H1 (cell line): ENCODE measurements at regions not wholly inside any gene's neighbourhood (a gene's known extent, or its start where the extent isn't known, plus 50 kb on each side); places are given as distances from the start of the nearest gene placed in this dataset.

Experiments used
- CTCF ChIA-PET: fragments of 300-600 bp; sonication (Branson Sonifier 250); formaldehyde crosslinking; loops from one replicate; lab custom pipeline; 2021; ENCODE audit not compliant: partially characterized antibody; lab: Charles Lee
- POLR2A ChIA-PET: fragments of 300-600 bp; sonication (Branson Sonifier 250); formaldehyde crosslinking; loops from one replicate; lab custom pipeline; 2021; ENCODE audit warnings: inconsistent platforms; ENCODE audit not compliant: partially characterized antibody; lab: Charles Lee
- DNase-seq, 2 experiments: peaks; one replicate each; pipeline versions ENCODE4 v3.0.0 to v3.0.0-alpha.2; 2010 to 2022; ENCODE audit warnings: low spot score in 2 of 2, low read depth in 1 of 2, mixed read lengths in 1 of 2
- FAIRE-seq: peaks from 2 replicates; lab custom pipeline; 2011; peaks lifted over from hg19 to GRCh38; lab: Jason Lieb, UNC
- H2AFZ ChIP-seq: 2 replicates; pipeline ENCODE4 v1.8.1; 2012; ENCODE audit warnings: low read length, inconsistent platforms
- H2AK5ac ChIP-seq: 2 replicates; pipeline ENCODE4 v1.6.1; 2013; ENCODE audit warnings: low read depth, low read length
- H2BK120ac ChIP-seq: replicated peaks from 2 replicates; pipeline ENCODE3; 2013; ENCODE audit warnings: low read depth, low read length, inconsistent platforms
- H2BK12ac ChIP-seq: 2 replicates; pipeline ENCODE4 v1.6.1; 2013; ENCODE audit warnings: low read depth, low read length
- H2BK15ac ChIP-seq: 2 replicates; pipeline ENCODE4 v1.6.1; 2013; ENCODE audit warnings: low read length
- H2BK20ac ChIP-seq: 2 replicates; pipeline ENCODE4 v1.6.1; 2013; ENCODE audit warnings: low read length
- H2BK5ac ChIP-seq: 2 replicates; pipeline ENCODE4 v1.6.1; 2013; ENCODE audit warnings: low read depth, low read length
- H3K14ac ChIP-seq: 2 replicates; pipeline ENCODE4 v1.6.1; 2013; ENCODE audit warnings: inconsistent platforms; ENCODE audit not compliant: insufficient read length
- H3K18ac ChIP-seq: 2 replicates; pipeline ENCODE4 v1.6.1; 2013; ENCODE audit warnings: low read length; ENCODE audit errors: extremely low read depth
- H3K23ac ChIP-seq: 2 replicates; pipeline ENCODE4 v1.6.1; 2013; ENCODE audit warnings: inconsistent platforms; ENCODE audit not compliant: insufficient read length
- H3K23me2 ChIP-seq: 2 replicates; pipeline ENCODE4 v1.6.1; 2013; ENCODE audit warnings: low read depth, low read length
- H3K27ac ChIP-seq: 2 replicates; pipeline ENCODE4 v1.6.1; 2011; ENCODE audit warnings: low read depth, low read length, inconsistent platforms
- H3K27me3 ChIP-seq, 4 experiments: replicated peaks in 1 of 4; 1 replicate in 1 of 4; 2 replicates in 3 of 4; pipeline versions ENCODE4 v1.6.1 to v1.8.1; 2011 to 2013; ENCODE audit warnings: low read length in 3 of 4, mild to moderate bottlenecking in 3 of 4, inconsistent platforms in 2 of 4, mixed read lengths in 2 of 4, moderate library complexity in 1 of 4; ENCODE audit not compliant: control insufficient read depth in 3 of 4, insufficient read depth in 3 of 4; ENCODE audit errors: extremely low read depth in 1 of 4
- H3K36me3 ChIP-seq, 4 experiments: 2 replicates each; pipeline versions ENCODE4 v1.6.1 to v1.8.1; 2011 to 2013; ENCODE audit warnings: mild to moderate bottlenecking in 4 of 4, low read length in 3 of 4, moderate library complexity in 2 of 4, control low read depth in 1 of 4, inconsistent platforms in 1 of 4; ENCODE audit not compliant: insufficient read depth in 4 of 4, control insufficient read depth in 2 of 4
- H3K4ac ChIP-seq: replicated peaks from 2 replicates; pipeline ENCODE3; 2013; ENCODE audit warnings: low read length, low read depth, mixed read lengths, inconsistent platforms; ENCODE audit not compliant: insufficient read length
- H3K4me1 ChIP-seq, 4 experiments: replicated peaks in 1 of 4; 1 replicate in 1 of 4; 2 replicates in 3 of 4; pipeline versions ENCODE4 v1.6.1 to v1.8.1; 2011 to 2013; ENCODE audit warnings: low read length in 3 of 4, inconsistent platforms in 2 of 4, mixed read lengths in 1 of 4; ENCODE audit not compliant: insufficient read depth in 4 of 4, control insufficient read depth in 3 of 4
- H3K4me2 ChIP-seq, 2 experiments: 2 replicates each; pipeline versions ENCODE4 v1.6.1 to v1.8.1; 2011 to 2013; ENCODE audit warnings: low read depth in 2 of 2, low read length in 2 of 2, control low read depth in 1 of 2, inconsistent platforms in 1 of 2, mild to moderate bottlenecking in 1 of 2; ENCODE audit not compliant: insufficient read depth in 1 of 2
- H3K4me3 ChIP-seq, 4 experiments: fragments of 200-600, 300-600 bp in 1 of 4; sonication (generic), shearing (Covaris generic), sonication (Bioruptor Twin) in 1 of 4; 2 replicates each; pipeline versions ENCODE4 v1.5.1 to v1.8.1; 2011 to 2016; ENCODE audit warnings: low read length in 4 of 4, low read depth in 3 of 4, control low read depth in 2 of 4, inconsistent platforms in 2 of 4, mild to moderate bottlenecking in 2 of 4, mixed read lengths in 1 of 4, moderate library complexity in 1 of 4; ENCODE audit not compliant: insufficient read depth in 2 of 4; ENCODE audit errors: extremely low read depth in 1 of 4
- H3K56ac ChIP-seq: replicated peaks from 2 replicates; pipeline ENCODE3; 2013; ENCODE audit warnings: low read depth, mild to moderate bottlenecking, mixed read lengths, low read length, inconsistent platforms; ENCODE audit not compliant: insufficient read length
- H3K79me1 ChIP-seq: 2 replicates; pipeline ENCODE4 v1.6.1; 2013; ENCODE audit warnings: low read depth, low read length, control low read depth
- H3K79me2 ChIP-seq, 2 experiments: 2 replicates each; pipeline versions ENCODE4 v1.6.1 to v1.8.1; 2012 to 2013; ENCODE audit warnings: low read length in 2 of 2, mild to moderate bottlenecking in 2 of 2, inconsistent platforms in 1 of 2; ENCODE audit not compliant: insufficient read depth in 2 of 2, control insufficient read depth in 1 of 2
- H3K9ac ChIP-seq, 4 experiments: replicated peaks in 1 of 4; 1 replicate in 1 of 4; 2 replicates in 3 of 4; pipeline versions ENCODE4 v1.6.1 to v1.8.1; 2011 to 2013; ENCODE audit warnings: low read depth in 3 of 4, low read length in 3 of 4, control low read depth in 2 of 4, mild to moderate bottlenecking in 2 of 4, moderate library complexity in 2 of 4, inconsistent platforms in 1 of 4; ENCODE audit errors: extremely low read depth in 1 of 4
- H3K9me3 ChIP-seq, 2 experiments: 2 replicates each; pipeline versions ENCODE4 v1.6.1 to v1.8.1; 2012 to 2013; ENCODE audit warnings: mild to moderate bottlenecking in 2 of 2, moderate library complexity in 2 of 2, control low read depth in 1 of 2, inconsistent platforms in 1 of 2, low read depth in 1 of 2, low read length in 1 of 2, mixed read lengths in 1 of 2; ENCODE audit not compliant: insufficient read depth in 2 of 2
- H4K20me1 ChIP-seq, 2 experiments: replicated peaks in 1 of 2; 2 replicates each; pipeline versions ENCODE3 to v1.8.1; 2011 to 2013; ENCODE audit warnings: inconsistent platforms in 2 of 2, low read length in 2 of 2, mild to moderate bottlenecking in 1 of 2; ENCODE audit not compliant: insufficient read depth in 2 of 2, control insufficient read depth in 1 of 2
- H4K5ac ChIP-seq: 2 replicates; pipeline ENCODE4 v1.6.1; 2013; ENCODE audit warnings: low read length, low read depth, mixed read lengths, inconsistent platforms; ENCODE audit not compliant: insufficient read length
- H4K8ac ChIP-seq: 2 replicates; pipeline ENCODE4 v1.8.0; 2013; ENCODE audit warnings: mild to moderate bottlenecking, moderate library complexity, low read length, inconsistent platforms; ENCODE audit not compliant: insufficient read depth; ENCODE audit errors: extremely low read depth
- H4K91ac ChIP-seq: replicated peaks from 2 replicates; pipeline ENCODE3; 2013; ENCODE audit warnings: low read length, mixed read lengths, inconsistent platforms; ENCODE audit not compliant: insufficient read length
- BCL11A ChIP-seq, 2 experiments: IDR thresholded peaks; one replicate each; pipeline ENCODE4 v1.6.1; 2011; ENCODE audit warnings: low read depth in 2 of 2, low read length in 2 of 2, mild to moderate bottlenecking in 2 of 2
- CBX8 ChIP-seq: fragments of 300-800, 300-1000 bp; sonication (generic); IDR thresholded peaks from 2 replicates; pipeline ENCODE4 v1.7.1; 2016; ENCODE audit warnings: low read depth, low read length, borderline replicate concordance
- CREB1 ChIP-seq: IDR thresholded peaks from 2 replicates; pipeline ENCODE4 v1.6.1; 2012; ENCODE audit warnings: inconsistent platforms
- HDAC6 ChIP-seq: IDR thresholded peaks from one replicate; pipeline ENCODE4 v1.7.1; 2012; ENCODE audit warnings: low read depth, mild to moderate bottlenecking, inconsistent platforms, low read length, moderate library complexity
- JUN ChIP-seq: IDR thresholded peaks from 2 replicates; pipeline ENCODE4 v1.6.1; 2011; ENCODE audit warnings: low read depth, mild to moderate bottlenecking, improper control_type of control experiment, low read length
- KDM1A ChIP-seq: fragments of 200-600, 300-600 bp; sonication (generic); IDR thresholded peaks from 2 replicates; pipeline ENCODE4 v1.7.1; 2016; ENCODE audit warnings: mild to moderate bottlenecking, low read length, borderline replicate concordance
- MAX ChIP-seq: IDR thresholded peaks from 2 replicates; pipeline ENCODE4 v1.6.1; 2012; ENCODE audit warnings: inconsistent platforms
- PHF8 ChIP-seq: fragments of 200-600 bp; sonication (generic); conservative IDR thresholded peaks from 2 replicates; pipeline ENCODE4 v1.7.1; 2012; ENCODE audit warnings: low read depth, mild to moderate bottlenecking, inconsistent platforms, low read length, moderate library complexity
- POU5F1 ChIP-seq: IDR thresholded peaks from 2 replicates; pipeline ENCODE4 v1.6.1; 2011; ENCODE audit warnings: low read depth, mild to moderate bottlenecking, low read length, moderate library complexity
- RNF2 ChIP-seq: fragments of 200-900, 300-1000 bp; sonication (generic); IDR thresholded peaks from 2 replicates; pipeline ENCODE4 v1.7.1; 2016; ENCODE audit warnings: borderline replicate concordance, low read depth, mild to moderate bottlenecking, antibody characterized with exemption, low read length; ENCODE audit not compliant: poor library complexity, severe bottlenecking; ENCODE audit errors: missing control alignments
- SIRT6 ChIP-seq: IDR thresholded peaks from one replicate; pipeline ENCODE4 v1.7.1; 2012; ENCODE audit warnings: low read length, inconsistent platforms
- SP1 ChIP-seq: IDR thresholded peaks from 2 replicates; pipeline ENCODE4 v1.6.1; 2011; ENCODE audit warnings: low read depth, low read length
- SP4 ChIP-seq: IDR thresholded peaks from 2 replicates; pipeline ENCODE4 v1.6.1; 2012; ENCODE audit warnings: low read length, inconsistent platforms
- TEAD4 ChIP-seq: IDR thresholded peaks from 2 replicates; pipeline ENCODE4 v1.6.1; 2012; ENCODE audit warnings: low read depth, low read length, inconsistent platforms, mixed read lengths
- WGBS, 2 experiments: shearing (Covaris generic) in 1 of 2; methylation state at CpG; one replicate each; pipeline versions ENCODE4 v1.1.6 to v1.1.7; 2013 to 2015; ENCODE audit warnings: low lambda C conversion rate in 2 of 2, mixed read lengths in 2 of 2, inconsistent platforms in 1 of 2, low coverage in 1 of 2, missing lambda C conversion rate in 1 of 2; ENCODE audit not compliant: insufficient replicate concordance in 2 of 2, insufficient coverage in 1 of 2, insufficient read length in 1 of 2; ENCODE audit errors: extremely low coverage in 1 of 2, missing lambda C conversion rate in 1 of 2; 5-methylcytosine and 5-hydroxymethylcytosine counted together

- Histone ChIP-seq H4K91ac (no peak overlapping the region), H3K9me3 (no peaks in the 10 kb centered on the region; a peak in 1 of 4 replicates), H4K20me1 (no peaks in the 10 kb centered on the region), H3K9ac (no peak overlapping the region), H3K27me3 (no peaks in the 10 kb centered on the region; a peak in 2 of 7 replicates), H3K14ac (no peak overlapping the region), H3K36me3 (no peaks in the 10 kb centered on the region), H3K4me1 (no peaks in the 10 kb centered on the region; a peak in 1 of 7 replicates), H3K56ac (no peak overlapping the region), H3K4me2 (no peak overlapping the region), H3K79me1 (no peaks in the 10 kb centered on the region), H2BK15ac (no peak overlapping the region), H4K8ac (no peak overlapping the region), H4K5ac (no peak overlapping the region), H2BK5ac (no peak overlapping the region), H3K18ac (no peak overlapping the region), H2AK5ac (no peak overlapping the region), H3K23ac (no peak overlapping the region), H2BK12ac (no peak overlapping the region), H2BK120ac (no peak overlapping the region), H3K27ac (no peak overlapping the region), H2BK20ac (no peak overlapping the region), H3K4me3 (no peak overlapping the region), H3K79me2 (no peaks in the 10 kb centered on the region), H2AFZ (no peak overlapping the region), H3K23me2 (no peaks in the 10 kb centered on the region), H3K4ac (no peak overlapping the region)
- ChIA-PET CTCF (no interaction called here), POLR2A (no interaction called here)
- DNase-seq (no peak), FAIRE-seq (no peak)
- 85% methylated on average over 17 of the region's 17 CpGs; no CpG with 5 or more reads in 1 of the 2 experiments for WGBS, 2 experiments
- TF ChIP-seq CREB1: no peak
- TF ChIP-seq POU5F1: no peak
- no peak for TF ChIP-seq RNF2
- no peak for TF ChIP-seq PHF8
- no peak for TF ChIP-seq KDM1A
- TF ChIP-seq JUN: no peak
- no peak for TF ChIP-seq BCL11A (IDR thresholded peaks at IDR 0.05; ENCODE audit: low read depth in 2 of 2, low read length in 2 of 2)
- TF ChIP-seq HDAC6: no peak
- TF ChIP-seq SP1: no peak
- TF ChIP-seq MAX: no peak
- TF ChIP-seq CBX8: no peak
- no peak for TF ChIP-seq SP4
- TF ChIP-seq SIRT6: no peak
- TF ChIP-seq TEAD4: no peak
Observed at GRCh38 chr1:4602462-4603294, 51.7 kb upstream of the AJAP1 start.
